ENCODE measurements at regions not wholly inside any gene's neighbourhood (a gene's known extent, or its start where the extent isn't known, plus 50 kb on each side); places are given as distances from the start of the nearest gene placed in this dataset.

GRCh38 chr6:137282254-137282653 lies 63.1 kb upstream of the IFNGR1 start:
- TF ChIP-seq RAD21 (IDR thresholded peaks at IDR 0.05 in 1 of 2, conservative IDR thresholded peaks at IDR 0.05 in 1 of 2; ENCODE audit: low read depth in 2 of 2, low read length in 2 of 2) (no peak), EZH2 (IDR thresholded peaks at IDR 0.05; ENCODE audit: low read depth, low read length, severe bottlenecking) (no peak)

Data from H1 (cell line).